SKM-1 (cell line): ENCODE measurements at regions not wholly inside any gene's neighbourhood (a gene's known extent, or its start where the extent isn't known, plus 50 kb on each side); places are given as distances from the start of the nearest gene placed in this dataset.
"Not testable (repeated sequence)": the region's sequence is repeated elsewhere in the genome, so short reads cannot be mapped to it uniquely, and the experiment has no call there.

Experiments used
- DNase-seq: peaks from one replicate; lab custom pipeline; 2025; ENCODE audit not compliant: unreplicated experiment; lab: John Stamatoyannopoulos, UW

DNA sequence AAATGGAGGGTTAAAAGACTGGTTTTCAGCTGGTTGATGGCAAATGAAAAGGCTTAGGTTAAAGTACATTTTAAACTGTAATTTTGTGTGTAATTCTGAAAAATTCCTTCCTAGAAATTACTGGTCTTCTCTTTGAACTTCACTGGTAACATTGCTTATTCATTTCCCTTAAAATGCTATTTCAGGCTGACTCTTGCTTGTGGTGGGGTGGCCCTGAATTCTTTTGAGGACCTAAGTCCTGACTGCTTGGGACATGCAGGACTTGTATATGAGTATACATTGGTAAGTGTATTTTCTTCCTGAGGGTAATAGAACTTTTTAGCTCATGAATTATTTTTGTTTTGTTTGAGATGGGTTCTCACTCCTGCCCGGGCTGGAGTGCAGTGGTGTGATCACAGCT, 63.0 kb upstream of the ERV3-1 start:
- DNase-seq, result not testable (repeated sequence)

DNA sequence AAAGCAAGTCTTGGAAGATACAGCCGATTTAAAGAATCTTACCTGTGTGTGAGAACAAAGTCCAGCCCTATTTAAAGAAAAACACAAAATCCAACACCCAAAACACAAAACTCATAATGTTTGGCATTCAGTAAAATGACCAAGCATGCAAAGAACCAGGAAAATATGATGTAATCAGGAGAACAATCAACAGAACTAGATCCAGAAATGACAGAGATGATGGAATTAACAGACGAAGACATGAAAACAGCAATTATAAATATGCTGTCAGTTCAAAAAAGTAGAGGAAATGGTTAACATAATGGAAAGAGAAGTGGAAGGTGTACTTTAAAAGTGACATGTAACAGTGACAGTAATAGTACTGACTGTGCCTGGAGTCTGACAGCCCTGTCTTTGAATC, 56.1 kb upstream of the ERV3-1 start:
- DNase-seq, result not testable (repeated sequence)

DNA sequence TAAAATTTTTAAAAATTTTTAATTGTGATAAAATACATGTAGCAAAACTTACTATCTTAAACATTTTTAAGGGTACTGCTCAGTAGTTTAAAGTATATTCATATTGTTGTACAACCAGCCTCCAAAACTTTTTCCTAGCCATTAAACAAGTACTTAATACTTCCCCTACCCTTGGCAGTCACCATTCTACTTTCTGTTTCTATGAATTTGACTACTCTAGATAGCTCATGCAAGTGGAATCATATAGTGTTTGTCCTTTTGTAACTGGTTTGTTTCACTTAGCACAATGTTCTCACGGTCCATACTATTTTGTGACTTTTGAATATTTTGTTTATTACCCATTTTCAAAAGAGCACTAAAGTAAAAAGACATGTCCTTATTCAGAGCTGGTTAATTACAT, 52.8 kb upstream of the ERV3-1 start:
- not testable (repeated sequence) for DNase-seq
